Karpas-422 (cell line): ENCODE measurements at regions not wholly inside any gene's neighbourhood (a gene's known extent, or its start where the extent isn't known, plus 50 kb on each side); places are given as distances from the start of the nearest gene placed in this dataset.

ENCODE experiments used
- DNase-seq: peaks from one replicate; pipeline ENCODE4 v3.0.0-alpha.2; 2015
- H2AFZ ChIP-seq: fragments of 200-600 bp; sonication (generic); 2 replicates; pipeline ENCODE4 v1.6.1; 2014; ENCODE audit warnings: antibody characterized with exemption, low read length, mixed read lengths
- H3K27ac ChIP-seq: fragments of 200-600 bp; sonication (generic); 2 replicates; pipeline ENCODE4 v1.5.1; 2014; ENCODE audit warnings: mild to moderate bottlenecking, low read length, moderate library complexity
- H3K27me3 ChIP-seq: fragments of 200-600 bp; sonication (generic); 2 replicates; pipeline ENCODE4 v1.6.1; 2014; ENCODE audit warnings: low read length, mixed read lengths
- H3K36me3 ChIP-seq: fragments of 200-600 bp; sonication (generic); 2 replicates; pipeline ENCODE4 v1.6.1; 2014; ENCODE audit warnings: low read length, mixed read lengths; ENCODE audit not compliant: insufficient read depth
- H3K4me1 ChIP-seq: fragments of 200-600 bp; sonication (generic); 2 replicates; pipeline ENCODE4 v1.6.1; 2014; ENCODE audit warnings: mild to moderate bottlenecking, low read length, mixed read lengths
- H3K4me2 ChIP-seq: fragments of 200-600 bp; sonication (generic); 2 replicates; pipeline ENCODE4 v1.6.1; 2014; ENCODE audit warnings: low read length, low read depth, mild to moderate bottlenecking; ENCODE audit not compliant: poor library complexity, severe bottlenecking
- H3K4me3 ChIP-seq: fragments of 200-600 bp; sonication (generic); 2 replicates; pipeline ENCODE4 v1.5.1; 2014; ENCODE audit warnings: mild to moderate bottlenecking, antibody characterized with exemption, low read length, mixed read lengths
- H3K79me2 ChIP-seq: fragments of 200-600 bp; sonication (generic); 2 replicates; pipeline ENCODE4 v1.6.1; 2014; ENCODE audit warnings: mild to moderate bottlenecking, low read length, mixed read lengths
- H3K9ac ChIP-seq: fragments of 200-600 bp; sonication (generic); 2 replicates; pipeline ENCODE4 v1.6.0; 2014; ENCODE audit warnings: low read length
- H3K9me2 ChIP-seq: fragments of 200-600 bp; sonication (generic), shearing (Covaris generic); replicated peaks from 2 replicates; pipeline ENCODE4 v1.6.0; 2014; ENCODE audit warnings: mild to moderate bottlenecking, low read length, moderate library complexity; ENCODE audit not compliant: insufficient read depth
- H3K9me3 ChIP-seq: fragments of 300-700, 200-600 bp; sonication (generic); 2 replicates; pipeline ENCODE4 v1.6.1; 2014; ENCODE audit warnings: low read length, mixed read lengths
- H4K20me1 ChIP-seq: fragments of 200-600 bp; sonication (generic); 2 replicates; pipeline ENCODE4 v1.6.1; 2014; ENCODE audit warnings: mild to moderate bottlenecking, antibody characterized with exemption, low read length, low read depth; ENCODE audit not compliant: insufficient read depth

DNA sequence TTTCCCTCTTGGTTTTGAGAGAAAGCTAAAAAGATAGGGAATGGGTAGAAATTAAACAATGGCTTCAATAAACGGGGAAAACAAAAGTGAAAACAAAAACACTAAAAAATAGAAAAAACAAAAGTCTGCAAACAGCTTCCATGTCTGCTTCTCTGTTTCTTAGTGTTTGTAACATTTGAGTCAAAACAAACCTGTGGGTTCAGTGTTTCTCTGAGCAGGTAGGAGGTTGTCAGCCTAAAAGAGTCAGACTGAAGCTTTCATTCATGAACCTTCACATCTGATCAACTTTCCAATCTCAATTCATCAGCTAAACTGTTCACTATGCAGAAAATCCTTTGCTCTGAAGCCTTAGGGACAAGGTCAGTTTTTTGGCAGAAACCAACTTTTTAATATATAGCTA is 102.5 kb upstream of the ADAMTS16 start:
- Histone ChIP-seq H3K9me3 (no peaks in the 10 kb centered on the region), H3K9ac (no peak overlapping the region), H3K9me2 (no peaks in the 10 kb centered on the region), H3K4me2 (no peak overlapping the region), H3K79me2 (no peaks in the 10 kb centered on the region), H3K27me3 (no peaks in the 10 kb centered on the region), H3K4me1 (no peaks in the 10 kb centered on the region), H4K20me1 (no peaks in the 10 kb centered on the region), H3K27ac (no peak overlapping the region), H2AFZ (no peak overlapping the region), H3K4me3 (no peak overlapping the region), H3K36me3 (no peaks in the 10 kb centered on the region)
- no peak for DNase-seq

- no peak overlapping the region for H3K4me2 ChIP-seq
- no peak overlapping the region for H3K9ac ChIP-seq
- H4K20me1 ChIP-seq, result no peaks in the 10 kb centered on the region
- DNase-seq, result no peak
- no peak overlapping the region for H3K4me3 ChIP-seq
- H2AFZ ChIP-seq, result no peak overlapping the region
- H3K4me1 ChIP-seq, result no peaks in the 10 kb centered on the region
- H3K9me2 ChIP-seq, result no peaks in the 10 kb centered on the region
- H3K9me3 ChIP-seq, result no peaks in the 10 kb centered on the region
- H3K27ac ChIP-seq, result no peak overlapping the region
- H3K36me3 ChIP-seq, result no peaks in the 10 kb centered on the region
- H3K79me2 ChIP-seq, result no peaks in the 10 kb centered on the region
- no peaks in the 10 kb centered on the region for H3K27me3 ChIP-seq
Measured at GRCh38 chr5:5039918-5040317, 100.2 kb upstream of the ADAMTS16 start.

GRCh38 chr5:5040712-5041111 is 99.4 kb upstream of the ADAMTS16 start:
- H3K4me1 ChIP-seq, result no peaks in the 10 kb centered on the region
- no peak overlapping the region for H3K4me2 ChIP-seq
- DNase-seq, result no peak
- H3K4me3 ChIP-seq, result no peak overlapping the region
- H3K27ac ChIP-seq, result no peak overlapping the region
- H2AFZ ChIP-seq, result no peak overlapping the region
- H3K36me3 ChIP-seq, result no peaks in the 10 kb centered on the region
- no peak overlapping the region for H3K9ac ChIP-seq
- H3K9me2 ChIP-seq, result no peaks in the 10 kb centered on the region
- no peaks in the 10 kb centered on the region for H3K79me2 ChIP-seq
- no peaks in the 10 kb centered on the region for H3K27me3 ChIP-seq
- no peaks in the 10 kb centered on the region for H3K9me3 ChIP-seq
- H4K20me1 ChIP-seq, result no peaks in the 10 kb centered on the region

- Histone ChIP-seq H3K9me2 (no peaks in the 10 kb centered on the region), H3K27ac (no peak overlapping the region), H3K79me2 (no peaks in the 10 kb centered on the region), H4K20me1 (no peaks in the 10 kb centered on the region), H3K27me3 (no peaks in the 10 kb centered on the region), H3K36me3 (no peaks in the 10 kb centered on the region), H2AFZ (no peak overlapping the region), H3K4me3 (no peak overlapping the region), H3K9me3 (no peaks in the 10 kb centered on the region), H3K4me2 (no peak overlapping the region), H3K4me1 (no peaks in the 10 kb centered on the region), H3K9ac (no peak overlapping the region)
- DNase-seq, result no peak
Measured at GRCh38 chr5:5042806-5043205, 97.3 kb upstream of the ADAMTS16 start.

DNA sequence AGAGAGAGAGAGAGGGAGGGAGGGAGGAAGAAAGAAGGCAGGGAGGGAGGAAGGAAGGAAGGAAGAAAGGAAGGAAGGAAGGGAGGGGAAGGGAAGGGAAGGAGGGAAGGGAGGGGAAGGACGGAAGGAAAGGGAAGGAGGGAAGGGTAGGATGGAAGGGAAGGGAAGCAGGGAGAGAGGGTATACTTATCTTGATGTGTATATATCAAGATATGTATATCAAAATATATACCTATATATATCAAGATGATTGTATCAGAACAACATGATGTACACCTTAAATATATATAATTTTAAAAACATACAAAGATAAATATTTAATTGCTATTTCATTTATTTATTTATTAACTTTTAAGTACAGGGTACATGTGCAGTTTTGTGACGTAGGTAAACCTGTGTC is 96.8 kb upstream of the ADAMTS16 start:
- Histone ChIP-seq H3K4me1 (no peaks in the 10 kb centered on the region), H3K4me3 (no peak overlapping the region), H3K27me3 (no peaks in the 10 kb centered on the region), H3K9ac (no peak overlapping the region), H2AFZ (no peak overlapping the region), H4K20me1 (no peaks in the 10 kb centered on the region), H3K36me3 (no peaks in the 10 kb centered on the region), H3K27ac (no peak overlapping the region), H3K79me2 (no peaks in the 10 kb centered on the region), H3K9me3 (no peaks in the 10 kb centered on the region), H3K4me2 (no peak overlapping the region), H3K9me2 (no peaks in the 10 kb centered on the region)
- DNase-seq, result no peak

DNA sequence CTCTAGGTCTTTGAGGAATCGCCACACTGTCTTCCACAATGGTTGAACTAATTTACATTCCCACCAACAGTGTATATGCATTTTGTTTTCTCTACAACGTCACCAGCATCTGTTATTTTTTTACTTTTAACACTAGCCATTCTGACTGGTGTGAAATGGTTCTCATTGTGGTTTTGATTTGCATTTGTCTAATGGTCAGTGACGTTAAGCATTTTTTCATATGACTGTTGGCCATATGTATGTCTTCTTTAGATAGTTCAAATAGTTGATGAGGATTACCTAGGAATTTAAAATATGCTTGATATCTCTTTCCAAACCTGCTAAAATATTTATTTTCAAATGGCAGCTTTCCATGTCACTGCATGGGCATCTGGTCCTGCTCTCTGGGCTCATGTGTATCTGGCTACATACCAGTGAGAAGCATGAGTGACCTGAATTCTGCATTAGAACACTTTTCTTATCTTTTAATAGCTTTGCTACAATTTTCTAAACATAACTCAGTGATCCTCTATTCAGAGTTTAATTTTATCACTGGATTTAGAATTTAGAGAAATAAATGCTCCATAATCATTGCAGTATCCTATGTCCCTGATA is 95.8 kb upstream of the ADAMTS16 start:
- Histone ChIP-seq H2AFZ (no peak overlapping the region), H3K36me3 (no peaks in the 10 kb centered on the region), H3K9me3 (no peaks in the 10 kb centered on the region), H3K79me2 (no peaks in the 10 kb centered on the region), H3K9ac (no peak overlapping the region), H3K9me2 (no peaks in the 10 kb centered on the region), H3K27me3 (no peaks in the 10 kb centered on the region), H3K4me3 (no peak overlapping the region), H4K20me1 (no peaks in the 10 kb centered on the region), H3K4me1 (no peaks in the 10 kb centered on the region), H3K27ac (no peak overlapping the region), H3K4me2 (no peak overlapping the region)
- no peak for DNase-seq

DNA sequence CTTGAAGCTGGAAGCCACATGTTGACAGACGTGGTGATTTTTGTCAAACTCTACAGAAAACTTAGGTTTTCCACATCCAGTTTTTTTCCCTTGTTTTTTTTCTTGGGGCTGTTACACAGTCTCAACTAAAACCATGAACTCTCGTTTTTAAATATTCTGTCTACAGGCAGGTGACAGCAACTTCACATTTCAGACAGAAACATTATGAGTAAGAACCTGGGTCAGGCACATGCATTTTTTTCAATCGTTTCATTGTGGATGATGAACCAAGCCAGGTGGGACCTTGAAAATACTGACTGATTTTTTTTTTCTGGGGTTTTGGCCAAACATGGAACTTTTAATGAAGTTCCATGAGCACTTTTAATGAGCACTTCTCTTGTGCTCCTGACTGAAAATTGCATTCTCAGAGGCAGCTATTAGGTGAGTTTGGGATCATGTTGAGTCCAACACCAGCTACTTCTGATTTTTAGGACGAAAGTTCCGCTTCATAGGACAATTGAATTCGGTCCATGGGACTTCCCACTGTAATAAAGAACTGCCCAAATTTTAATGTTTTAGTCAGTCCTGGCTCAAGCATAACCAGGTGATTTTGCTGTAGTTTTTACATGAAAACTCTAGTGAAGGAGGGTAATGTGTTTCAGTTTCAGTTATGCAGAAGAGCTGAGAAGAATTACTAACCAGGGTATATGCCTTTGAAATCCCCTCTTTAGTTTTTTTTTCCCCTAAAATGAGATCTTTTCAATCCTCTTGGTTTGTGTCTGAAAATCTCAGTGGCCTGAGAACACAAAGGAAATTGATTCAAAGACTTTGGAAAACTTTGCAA is 93.2 kb upstream of the ADAMTS16 start:
- H4K20me1 ChIP-seq, result no peaks in the 10 kb centered on the region
- H3K4me2 ChIP-seq, result no peak overlapping the region
- no peaks in the 10 kb centered on the region for H3K36me3 ChIP-seq
- no peaks in the 10 kb centered on the region for H3K9me2 ChIP-seq
- no peak overlapping the region for H2AFZ ChIP-seq
- no peak for DNase-seq
- H3K9me3 ChIP-seq, result no peaks in the 10 kb centered on the region
- no peaks in the 10 kb centered on the region for H3K27me3 ChIP-seq
- H3K4me1 ChIP-seq, result no peaks in the 10 kb centered on the region
- no peak overlapping the region for H3K27ac ChIP-seq
- H3K4me3 ChIP-seq, result no peak overlapping the region
- H3K79me2 ChIP-seq, result no peaks in the 10 kb centered on the region
- H3K9ac ChIP-seq, result no peak overlapping the region

GRCh38 chr5:5050801-5051200 is 89.3 kb upstream of the ADAMTS16 start:
- H3K27me3 ChIP-seq, result no peaks in the 10 kb centered on the region
- H2AFZ ChIP-seq, result no peak overlapping the region
- no peak overlapping the region for H3K4me2 ChIP-seq
- no peaks in the 10 kb centered on the region for H3K9me3 ChIP-seq
- H3K27ac ChIP-seq, result no peak overlapping the region
- H3K36me3 ChIP-seq, result no peaks in the 10 kb centered on the region
- no peaks in the 10 kb centered on the region for H3K79me2 ChIP-seq
- no peak overlapping the region for H3K4me3 ChIP-seq
- DNase-seq, result no peak
- no peak overlapping the region for H3K9ac ChIP-seq
- H4K20me1 ChIP-seq, result no peaks in the 10 kb centered on the region
- H3K4me1 ChIP-seq, result no peaks in the 10 kb centered on the region
- no peaks in the 10 kb centered on the region for H3K9me2 ChIP-seq
